ENCODE measurements at regions not wholly inside any gene's neighbourhood (a gene's known extent, or its start where the extent isn't known, plus 50 kb on each side); places are given as distances from the start of the nearest gene placed in this dataset.
A peak's percentile ranks its signal among the peaks of the same experiment; 100 is the strongest.

- peak; percentile 48 for DNase-seq (ENCODE audit: low spot score)
Measured at GRCh38 chr20:33908336-33908735, 85.4 kb upstream of the RALY start.

- no peak for DNase-seq (ENCODE audit: low spot score)
Measured at GRCh38 chr20:33908868-33909267, 84.8 kb upstream of the RALY start.

GRCh38 chr20:33909331-33909921 is 84.3 kb upstream of the RALY start:
- DNase-seq (ENCODE audit: low spot score): peak; percentile 94

- peak; percentile 59 for DNase-seq (ENCODE audit: low spot score)
Measured at GRCh38 chr20:33910056-33910455, 83.7 kb upstream of the RALY start.

GRCh38 chr20:33910529-33911327 is 83.0 kb upstream of the RALY start:
- DNase-seq (ENCODE audit: low spot score): no peak

- DNase-seq (ENCODE audit: low spot score): no peak
Measured at GRCh38 chr20:33914919-33915318, 78.8 kb upstream of the RALY start.

GRCh38 chr20:33915726-33916331 is 77.9 kb upstream of the RALY start:
- no peak for DNase-seq (ENCODE audit: low spot score)

- DNase-seq (ENCODE audit: low spot score): no peak
Measured at GRCh38 chr20:33916768-33917167, 76.9 kb upstream of the RALY start.

- DNase-seq (ENCODE audit: low spot score): no peak
Measured at GRCh38 chr20:33917831-33918525, 75.7 kb upstream of the RALY start.

GRCh38 chr20:33918662-33919061 is 75.0 kb upstream of the RALY start:
- DNase-seq (ENCODE audit: low spot score): no peak

- DNase-seq (ENCODE audit: low spot score): no peak
Measured at GRCh38 chr20:33919653-33920052, 74.1 kb upstream of the RALY start.

- DNase-seq (ENCODE audit: low spot score): no peak
Measured at GRCh38 chr20:33922224-33922623, 71.5 kb upstream of the RALY start.

- no peak for DNase-seq (ENCODE audit: low spot score)
Measured at GRCh38 chr20:33923740-33924139, 70.0 kb upstream of the RALY start.

GRCh38 chr20:33925867-33926266 is 67.8 kb upstream of the RALY start:
- no peak for DNase-seq (ENCODE audit: low spot score)

- no peak for DNase-seq (ENCODE audit: low spot score)
Measured at GRCh38 chr20:33926425-33926824, 67.3 kb upstream of the RALY start.

- DNase-seq (ENCODE audit: low spot score): no peak
Measured at GRCh38 chr20:33927724-33928123, 66.0 kb upstream of the RALY start.

GRCh38 chr20:33929917-33930316 is 63.8 kb upstream of the RALY start:
- no peak for DNase-seq (ENCODE audit: low spot score)

- DNase-seq (ENCODE audit: low spot score): peak; percentile 60
Measured at GRCh38 chr20:33933469-33933909, 60.2 kb upstream of the RALY start.

- no peak for DNase-seq (ENCODE audit: low spot score)
Measured at GRCh38 chr20:33936656-33937055, 57.1 kb upstream of the RALY start.

GRCh38 chr20:33939031-33939430 is 54.7 kb upstream of the RALY start:
- DNase-seq (ENCODE audit: low spot score): peak; percentile 21

- DNase-seq (ENCODE audit: low spot score): no peak
Measured at GRCh38 chr20:33940666-33941065, 53.0 kb upstream of the RALY start.
